Endodermal cell (in vitro differentiated cells): ENCODE measurements at regions not wholly inside any gene's neighbourhood (a gene's known extent, or its start where the extent isn't known, plus 50 kb on each side); places are given as distances from the start of the nearest gene placed in this dataset.
"Not testable (repeated sequence)": the region's sequence is repeated elsewhere in the genome, so short reads cannot be mapped to it uniquely, and the experiment has no call there.

ENCODE experiments used
- DNase-seq: peaks from one replicate; pipeline ENCODE4 v3.0.0-alpha.2; 2017
- H3K27ac ChIP-seq: 2 replicates; pipeline ENCODE4 v1.5.1; 2013; ENCODE audit warnings: mild to moderate bottlenecking, low read depth, low read length, moderate library complexity
- H3K27me3 ChIP-seq: 2 replicates; pipeline ENCODE4 v1.6.1; 2013; ENCODE audit warnings: mild to moderate bottlenecking, low read length, moderate library complexity; ENCODE audit not compliant: insufficient read depth, control insufficient read depth, poor library complexity, severe bottlenecking
- H3K36me3 ChIP-seq: 2 replicates; pipeline ENCODE4 v1.7.0; 2013; ENCODE audit warnings: mild to moderate bottlenecking, low read length, moderate library complexity; ENCODE audit not compliant: control insufficient read depth, insufficient read depth
- H3K4me1 ChIP-seq: one replicate; pipeline ENCODE4 v1.7.0; 2013; ENCODE audit warnings: low read length; ENCODE audit not compliant: control insufficient read depth, insufficient read depth
- H3K4me3 ChIP-seq: 2 replicates; pipeline ENCODE4 v1.5.1; 2013; ENCODE audit warnings: mild to moderate bottlenecking, low read length, moderate library complexity
- H3K9ac ChIP-seq: 2 replicates; pipeline ENCODE4 v1.6.1; 2013; ENCODE audit warnings: mild to moderate bottlenecking, low read length, moderate library complexity; ENCODE audit not compliant: poor library complexity, severe bottlenecking; ENCODE audit errors: extremely low read depth
- H3K9me3 ChIP-seq: 2 replicates; pipeline ENCODE4 v1.6.1; 2013; ENCODE audit warnings: mild to moderate bottlenecking, low read length, moderate library complexity; ENCODE audit not compliant: control insufficient read depth
- H3K27ac Mint-ChIP-seq: 2 replicates; pipeline ENCODE4 v1.8.0; 2020; ENCODE audit warnings: mixed read lengths
- H3K27me3 Mint-ChIP-seq: 2 replicates; pipeline ENCODE4 v1.8.0; 2021; ENCODE audit warnings: mild to moderate bottlenecking, mixed read lengths; ENCODE audit not compliant: insufficient read depth
- H3K36me3 Mint-ChIP-seq: 2 replicates; pipeline ENCODE4 v1.8.0; 2020; ENCODE audit warnings: low read depth, mixed read lengths
- H3K4me1 Mint-ChIP-seq: 2 replicates; pipeline ENCODE4 v1.8.0; 2020; ENCODE audit warnings: mixed read lengths
- H3K4me3 Mint-ChIP-seq: 2 replicates; pipeline ENCODE4 v1.8.0; 2020; ENCODE audit warnings: mild to moderate bottlenecking, moderate library complexity, mixed read lengths
- H3K9me3 Mint-ChIP-seq: 2 replicates; pipeline ENCODE4 v1.8.0; 2020; ENCODE audit warnings: mild to moderate bottlenecking, mixed read lengths
- CTCF ChIP-seq: fragments of 200-600 bp; sonication (generic); conservative IDR thresholded peaks from 2 replicates; pipeline ENCODE4 v1.5.0; 2021; ENCODE audit warnings: antibody characterized with exemption, mild to moderate bottlenecking
- WGBS, 2 experiments: methylation state at CpG; one replicate each; pipeline versions ENCODE4 v1.1.5 to v1.1.7; 2013; ENCODE audit warnings: missing lambda C conversion rate in 2 of 2, mixed read lengths in 1 of 2; ENCODE audit not compliant: insufficient coverage in 1 of 2, insufficient read length in 1 of 2; 5-methylcytosine and 5-hydroxymethylcytosine counted together

GRCh38 chr4:132334081-132334480 lies 815.0 kb upstream of the PCDH10 start:
- DNase-seq: no peak
- H3K9me3 ChIP-seq: no peaks in the 10 kb centered on the region

GRCh38 chr4:132344924-132345828 lies 803.9 kb upstream of the PCDH10 start:
- Histone ChIP-seq H3K27ac (no peak overlapping the region), H3K4me1 (no peaks in the 10 kb centered on the region), H3K9me3 (peaks cover 11% of the 10 kb centered on the region), H3K9ac (no peak overlapping the region), H3K4me3 (no peak overlapping the region), H3K36me3 (no peaks in the 10 kb centered on the region), H3K27me3 (no peaks in the 10 kb centered on the region)
- no peaks in the 10 kb centered on the region for H3K27me3 Mint-ChIP-seq
- H3K4me3 Mint-ChIP-seq: no peak overlapping the region
- WGBS, 2 experiments: 94 to 95% methylated on average over 23 to 32 of the region's 32 CpGs
- no peaks in the 10 kb centered on the region for H3K4me1 Mint-ChIP-seq
- TF ChIP-seq CTCF: no peak
- H3K27ac Mint-ChIP-seq: no peak overlapping the region
- DNase-seq: no peak
- H3K36me3 Mint-ChIP-seq: no peaks in the 10 kb centered on the region
- peaks cover 14% of the 10 kb centered on the region for H3K9me3 Mint-ChIP-seq

More at GRCh38 chr4:132334081-132334480, 815.0 kb upstream of the PCDH10 start:
- WGBS, 2 experiments: 67% methylated on average over 3 of the region's 3 CpGs; no CpG with 5 or more reads in 1 of the 2 experiments
- Histone ChIP-seq H3K36me3 (no peaks in the 10 kb centered on the region), H3K4me1 (no peaks in the 10 kb centered on the region), H3K9ac (no peak overlapping the region), H3K4me3 (no peak overlapping the region), H3K27me3 (no peaks in the 10 kb centered on the region), H3K27ac (no peak overlapping the region)
- Mint-ChIP-seq H3K4me3 (no peak overlapping the region), H3K27me3 (no peaks in the 10 kb centered on the region), H3K36me3 (no peaks in the 10 kb centered on the region), H3K9me3 (no peaks in the 10 kb centered on the region), H3K27ac (no peak overlapping the region), H3K4me1 (no peaks in the 10 kb centered on the region)
- TF ChIP-seq CTCF: no peak

DNA sequence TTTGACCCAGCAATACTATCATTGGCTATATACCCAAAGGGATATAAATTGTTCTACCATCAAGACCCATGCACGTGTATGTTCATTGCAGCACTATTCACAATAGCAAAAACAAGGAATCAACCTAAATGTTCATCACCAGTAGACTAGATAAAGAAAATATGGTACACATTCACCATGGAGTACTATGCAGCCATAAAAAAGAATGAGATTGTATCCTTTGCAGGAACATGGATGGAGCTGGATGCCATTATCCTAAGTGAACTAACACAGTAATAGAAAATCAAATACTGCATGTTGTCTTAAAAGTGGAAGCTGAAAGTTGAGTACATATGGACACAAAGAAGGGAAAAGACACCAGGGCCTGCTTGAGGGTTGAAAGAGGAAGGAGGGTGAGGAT lies 803.1 kb upstream of the PCDH10 start:
- Histone ChIP-seq H3K36me3 (no peaks in the 10 kb centered on the region), H3K9me3 (peaks cover 11% of the 10 kb centered on the region), H3K4me3 (no peak overlapping the region), H3K9ac (no peak overlapping the region), H3K4me1 (no peaks in the 10 kb centered on the region), H3K27ac (no peak overlapping the region), H3K27me3 (no peaks in the 10 kb centered on the region)
- H3K27ac Mint-ChIP-seq: no peak overlapping the region
- TF ChIP-seq CTCF: no peak
- no peaks in the 10 kb centered on the region for H3K27me3 Mint-ChIP-seq
- no peaks in the 10 kb centered on the region for H3K4me1 Mint-ChIP-seq
- no peaks in the 10 kb centered on the region for H3K36me3 Mint-ChIP-seq
- H3K4me3 Mint-ChIP-seq: no peak overlapping the region
- 85% methylated on average over 1 of the region's 1 CpG; no CpG with 5 or more reads in 1 of the 2 experiments for WGBS, 2 experiments
- DNase-seq: no peak
- peaks cover 14% of the 10 kb centered on the region for H3K9me3 Mint-ChIP-seq

- H3K4me3 Mint-ChIP-seq: not testable (repeated sequence)
Measured at GRCh38 chr4:132351606-132352005, 797.5 kb upstream of the PCDH10 start.

More at GRCh38 chr4:132351606-132352005, 797.5 kb upstream of the PCDH10 start:
- H3K27ac ChIP-seq, DNase-seq, H3K4me3 ChIP-seq, H3K27me3 Mint-ChIP-seq, H3K36me3 Mint-ChIP-seq, H3K4me1 Mint-ChIP-seq, H3K4me1 ChIP-seq, H3K27ac Mint-ChIP-seq, H3K36me3 ChIP-seq, H3K27me3 ChIP-seq, H3K9ac ChIP-seq: not testable (repeated sequence)
- peaks cover 12% of the 10 kb centered on the region for H3K9me3 Mint-ChIP-seq
- 86% methylated on average over 3 of the region's 3 CpGs; no CpG with 5 or more reads in 1 of the 2 experiments for WGBS, 2 experiments
- peaks cover 10% of the 10 kb centered on the region for H3K9me3 ChIP-seq
